B cell (primary cell): ENCODE measurements at regions not wholly inside any gene's neighbourhood (a gene's known extent, or its start where the extent isn't known, plus 50 kb on each side); places are given as distances from the start of the nearest gene placed in this dataset.

ENCODE experiments used
- ATAC-seq: fragments of 200-7000 bp; cut with Tn5 transposase; one replicate; pipeline ENCODE4 v1.10.0; 2021; ENCODE audit warnings: low read depth, mild to moderate bottlenecking, moderate number of reproducible peaks, moderate library complexity
- CTCF ChIA-PET: fragments of 350-600 bp; sonication (Branson Sonifier 250); formaldehyde crosslinking; loops from one replicate; lab custom pipeline; 2021; ENCODE audit warnings: antibody characterized with exemption, inconsistent platforms; lab: Charles Lee
- POLR2A ChIA-PET: fragments of 350-600 bp; sonication (Branson Sonifier 250); formaldehyde crosslinking; loops from one replicate; lab custom pipeline; 2021; ENCODE audit warnings: antibody characterized with exemption; lab: Charles Lee
- DNase-seq: peaks from one replicate; pipeline ENCODE4 v3.0.0; 2013
- H2AFZ ChIP-seq: 2 replicates; pipeline ENCODE4 v1.6.1; 2012; ENCODE audit warnings: mild to moderate bottlenecking, low read depth, low read length; ENCODE audit not compliant: insufficient read depth, poor library complexity, severe bottlenecking
- H3K27ac ChIP-seq, 2 donors: 1 replicate in 1 of 2; 2 replicates in 1 of 2; pipeline ENCODE4 v1.5.1; 2012 to 2013; ENCODE audit warnings: low read length in 2 of 2, mild to moderate bottlenecking in 2 of 2, moderate library complexity in 1 of 2
- H3K27me3 ChIP-seq, 4 experiments: fragments of 200-600 bp in 1 of 4; sonication (generic) in 1 of 4; replicated peaks in 1 of 4; 1 replicate in 2 of 4; 2 replicates in 2 of 4; pipeline versions ENCODE4 v1.6.1 to v1.7.0; 2013 to 2016; ENCODE audit warnings: low read length in 3 of 4, mild to moderate bottlenecking in 2 of 4, mixed read lengths in 1 of 4, moderate library complexity in 1 of 4; ENCODE audit not compliant: insufficient read depth in 4 of 4, control insufficient read depth in 3 of 4; ENCODE audit errors: control extremely low read depth in 1 of 4
- H3K36me3 ChIP-seq, 2 experiments: replicated peaks in 1 of 2; 1 replicate in 1 of 2; 2 replicates in 1 of 2; pipeline versions ENCODE4 v1.6.1 to v1.7.1; 2013; ENCODE audit warnings: low read length in 1 of 2; ENCODE audit not compliant: insufficient read depth in 2 of 2, control insufficient read depth in 1 of 2; ENCODE audit errors: control extremely low read depth in 1 of 2, extremely low read depth in 1 of 2
- H3K4me1 ChIP-seq, 2 donors: fragments of 200-600 bp in 1 of 2; sonication (generic) in 1 of 2; 1 replicate in 1 of 2; 2 replicates in 1 of 2; pipeline versions ENCODE4 v1.5.1 to v1.6.1; 2013 to 2017; ENCODE audit warnings: low read length in 2 of 2; ENCODE audit not compliant: control insufficient read depth in 2 of 2, insufficient read depth in 2 of 2
- H3K4me2 ChIP-seq: replicated peaks from 2 replicates; pipeline ENCODE3; 2012; ENCODE audit warnings: mild to moderate bottlenecking, low read depth, low read length; ENCODE audit not compliant: poor library complexity, severe bottlenecking
- H3K4me3 ChIP-seq, 5 experiments: fragments of 200-600 bp in 1 of 5; sonication (generic) in 1 of 5; 1 replicate in 3 of 5; 2 replicates in 2 of 5; pipeline versions ENCODE4 v1.5.1 to v1.7.0; 2011 to 2016; ENCODE audit warnings: low read length in 4 of 5, mild to moderate bottlenecking in 4 of 5, low read depth in 2 of 5, control low read depth in 1 of 5, moderate library complexity in 1 of 5; ENCODE audit not compliant: insufficient read depth in 1 of 5; ENCODE audit errors: control extremely low read depth in 1 of 5, extremely low read depth in 1 of 5
- H3K79me2 ChIP-seq: fragments of 200-600 bp; sonication (generic); one replicate; pipeline ENCODE4 v1.6.0; 2016; ENCODE audit warnings: low read length; ENCODE audit not compliant: control insufficient read depth, insufficient read depth
- H3K9ac ChIP-seq: fragments of 200-600 bp; sonication (generic); 2 replicates; pipeline ENCODE4 v1.6.1; 2017; ENCODE audit warnings: mild to moderate bottlenecking, low read length, moderate library complexity
- H3K9me3 ChIP-seq, 3 donors: one replicate each; pipeline versions ENCODE4 v1.6.1 to v1.7.1; 2013; ENCODE audit warnings: low read length in 2 of 3; ENCODE audit not compliant: control insufficient read depth in 2 of 3, insufficient read depth in 1 of 3; ENCODE audit errors: control extremely low read depth in 1 of 3
- H4K20me1 ChIP-seq: 2 replicates; pipeline ENCODE4 v1.6.0; 2012; ENCODE audit warnings: mild to moderate bottlenecking, low read length; ENCODE audit not compliant: insufficient read depth, control insufficient read depth, poor library complexity, severe bottlenecking
- H3K27ac Mint-ChIP-seq: one replicate; pipeline ENCODE4 v1.8.0; 2021; ENCODE audit warnings: mixed read lengths
- H3K27me3 Mint-ChIP-seq: one replicate; pipeline ENCODE4 v1.8.0; 2021; ENCODE audit warnings: mixed read lengths
- H3K4me1 Mint-ChIP-seq: one replicate; pipeline ENCODE4 v1.8.0; 2021; ENCODE audit warnings: mixed read lengths
- H3K4me3 Mint-ChIP-seq: one replicate; pipeline ENCODE4 v1.8.0; 2021; ENCODE audit warnings: mixed read lengths
- H3K9me3 Mint-ChIP-seq: one replicate; pipeline ENCODE4 v1.8.0; 2022; ENCODE audit warnings: mixed read lengths; ENCODE audit not compliant: insufficient read depth
- CTCF ChIP-seq: fragments of 200-600 bp; IDR thresholded peaks from one replicate; pipeline ENCODE4 v1.8.0; 2022; ENCODE audit warnings: antibody characterized with exemption, mild to moderate bottlenecking
- EZH2 ChIP-seq: IDR thresholded peaks from 2 replicates; pipeline ENCODE4 v1.6.1; 2012; ENCODE audit warnings: borderline replicate concordance, low read depth, mild to moderate bottlenecking, moderate library complexity, low read length; ENCODE audit not compliant: insufficient read depth, poor library complexity, severe bottlenecking
- WGBS: methylation state at CpG from one replicate; pipeline ENCODE4 v1.1.5; 2013; ENCODE audit warnings: missing lambda C conversion rate; ENCODE audit not compliant: insufficient coverage; 5-methylcytosine and 5-hydroxymethylcytosine counted together
- intact Hi-C: fragments of 100-400 bp; cut with micrococcal nuclease; formaldehyde crosslinking; loops from one replicate; pipeline ENCODE4 v1.10.0; 2022

- peaks cover 3% of the 10 kb centered on the region for H3K9me3 Mint-ChIP-seq
- no peaks in the 10 kb centered on the region for H3K27me3 Mint-ChIP-seq
- CTCF ChIA-PET, result no interaction called here
- intact Hi-C loops, result no loop called here
- Histone ChIP-seq H3K9me3 (no peaks in the 10 kb centered on the region), H4K20me1 (no peaks in the 10 kb centered on the region), H3K27me3 (no peaks in the 10 kb centered on the region), H3K27ac (no peak overlapping the region), H3K4me2 (no peak overlapping the region), H3K4me3 (no peak overlapping the region), H3K79me2 (no peaks in the 10 kb centered on the region), H3K9ac (no peak overlapping the region), H3K36me3 (no peaks in the 10 kb centered on the region), H3K4me1 (no peaks in the 10 kb centered on the region), H2AFZ (no peak overlapping the region)
- POLR2A ChIA-PET, result no interaction called here
- no peak overlapping the region for H3K27ac Mint-ChIP-seq
- TF ChIP-seq CTCF (no peak), EZH2 (no peak)
- H3K4me3 Mint-ChIP-seq, result no peak overlapping the region
- no peaks in the 10 kb centered on the region for H3K4me1 Mint-ChIP-seq
- WGBS, result 100% methylated on average over 3 of the region's 6 CpGs
- DNase-seq, result no peak
- no peak for ATAC-seq
Observed at GRCh38 chr4:32680946-32681345, 1960.8 kb downstream of the PCDH7 start.

GRCh38 chr4:32684160-32684559 lies 1964.0 kb downstream of the PCDH7 start:
- no peaks in the 10 kb centered on the region for H3K79me2 ChIP-seq
- H3K4me3 ChIP-seq, result no peak overlapping the region
- CTCF ChIA-PET, result no interaction called here
- H3K9me3 ChIP-seq, result peaks cover 0 to 1% (median 0%) of the 10 kb centered on the region in 3 donors
- H3K4me1 ChIP-seq, result no peaks in the 10 kb centered on the region
- Mint-ChIP-seq H3K9me3 (peaks cover 3% of the 10 kb centered on the region), H3K4me1 (no peaks in the 10 kb centered on the region), H3K4me3 (no peak overlapping the region), H3K27ac (no peak overlapping the region), H3K27me3 (no peaks in the 10 kb centered on the region)
- H2AFZ ChIP-seq, result no peak overlapping the region
- ATAC-seq (no peak), DNase-seq (no peak)
- POLR2A ChIA-PET, result no interaction called here
- no peaks in the 10 kb centered on the region for H3K27me3 ChIP-seq
- TF ChIP-seq CTCF (no peak), EZH2 (no peak)
- H3K27ac ChIP-seq, result no peak overlapping the region
- H4K20me1 ChIP-seq, result no peaks in the 10 kb centered on the region
- intact Hi-C loops, result no loop called here
- H3K9ac ChIP-seq, result no peak overlapping the region
- WGBS, result no CpG with 5 or more reads among the region's 1 CpG
- H3K36me3 ChIP-seq, result no peaks in the 10 kb centered on the region
- no peak overlapping the region for H3K4me2 ChIP-seq
